SU-DHL-6 (cell line): ENCODE measurements at regions not wholly inside any gene's neighbourhood (a gene's known extent, or its start where the extent isn't known, plus 50 kb on each side); places are given as distances from the start of the nearest gene placed in this dataset.

Experiments
- EZH2phosphoT487 ChIP-seq: fragments of 200-600 bp; sonication (generic), shearing (Covaris generic); conservative IDR thresholded peaks from 2 replicates; pipeline ENCODE4 v1.6.1; 2018; ENCODE audit warnings: mild to moderate bottlenecking, antibody characterized with exemption, low read length, moderate library complexity, mixed read lengths
- TF ChIP-seq, protein P1 (sequence below): fragments of 200-600 bp; sonication (generic); IDR thresholded peaks from one replicate; pipeline ENCODE4 v1.5.1; 2017; ENCODE audit warnings: antibody characterized with exemption, mild to moderate bottlenecking, low read length, moderate library complexity; ENCODE audit not compliant: insufficient read depth, poor library complexity, severe bottlenecking

DNA sequence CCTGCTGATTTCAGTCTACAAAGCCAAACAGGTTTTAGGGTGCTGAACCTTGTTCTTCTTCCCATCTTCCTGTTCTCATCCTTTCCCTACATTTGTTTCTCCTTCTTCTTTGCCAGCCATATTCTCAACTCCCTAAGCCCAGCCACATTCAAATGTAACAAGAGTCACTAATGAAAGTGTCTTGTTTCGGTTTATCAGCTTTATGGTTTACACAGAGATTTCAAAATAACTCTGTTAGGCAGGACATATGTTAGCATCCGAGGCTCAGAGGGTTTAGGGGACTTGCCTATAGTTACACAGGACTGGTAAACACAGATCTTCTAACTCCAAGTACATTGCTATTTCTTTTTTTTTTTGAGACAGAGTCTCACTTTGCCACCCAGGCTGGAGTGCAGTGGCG, 61.3 kb downstream of the NDUFS5 start:
- TF ChIP-seq, protein P1, sequence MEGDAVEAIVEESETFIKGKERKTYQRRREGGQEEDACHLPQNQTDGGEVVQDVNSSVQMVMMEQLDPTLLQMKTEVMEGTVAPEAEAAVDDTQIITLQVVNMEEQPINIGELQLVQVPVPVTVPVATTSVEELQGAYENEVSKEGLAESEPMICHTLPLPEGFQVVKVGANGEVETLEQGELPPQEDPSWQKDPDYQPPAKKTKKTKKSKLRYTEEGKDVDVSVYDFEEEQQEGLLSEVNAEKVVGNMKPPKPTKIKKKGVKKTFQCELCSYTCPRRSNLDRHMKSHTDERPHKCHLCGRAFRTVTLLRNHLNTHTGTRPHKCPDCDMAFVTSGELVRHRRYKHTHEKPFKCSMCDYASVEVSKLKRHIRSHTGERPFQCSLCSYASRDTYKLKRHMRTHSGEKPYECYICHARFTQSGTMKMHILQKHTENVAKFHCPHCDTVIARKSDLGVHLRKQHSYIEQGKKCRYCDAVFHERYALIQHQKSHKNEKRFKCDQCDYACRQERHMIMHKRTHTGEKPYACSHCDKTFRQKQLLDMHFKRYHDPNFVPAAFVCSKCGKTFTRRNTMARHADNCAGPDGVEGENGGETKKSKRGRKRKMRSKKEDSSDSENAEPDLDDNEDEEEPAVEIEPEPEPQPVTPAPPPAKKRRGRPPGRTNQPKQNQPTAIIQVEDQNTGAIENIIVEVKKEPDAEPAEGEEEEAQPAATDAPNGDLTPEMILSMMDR, result no peak
- no peak for TF ChIP-seq EZH2phosphoT487
